HL-60 (cell line): ENCODE measurements at regions not wholly inside any gene's neighbourhood (a gene's known extent, or its start where the extent isn't known, plus 50 kb on each side); places are given as distances from the start of the nearest gene placed in this dataset.

Experiments
- DNase-seq, 2 experiments: peaks; one replicate each; pipeline ENCODE4 v3.0.0-alpha.2; 2010 to 2020; ENCODE audit warnings: low read depth in 1 of 2, low spot score in 1 of 2
- H3K27ac ChIP-seq: fragments of 250-450 bp; sonication (Bioruptor Pico); replicated peaks from 2 replicates; pipeline ENCODE4 v1.5.1; 2020; ENCODE audit warnings: mild to moderate bottlenecking, moderate library complexity
- H3K27me3 ChIP-seq: fragments of 250-450 bp; sonication (Bioruptor Pico); 2 replicates; pipeline ENCODE4 v1.5.1; 2021; ENCODE audit warnings: mild to moderate bottlenecking, moderate library complexity; ENCODE audit not compliant: insufficient read depth, poor library complexity, severe bottlenecking
- H3K4me3 ChIP-seq: replicated peaks from 2 replicates; pipeline ENCODE4 v1.5.1; 2011; ENCODE audit warnings: mild to moderate bottlenecking, control low read depth, low read length; ENCODE audit not compliant: insufficient read depth
- GABPA ChIP-seq: IDR thresholded peaks from 2 replicates; pipeline ENCODE4 v1.6.1; 2012; ENCODE audit warnings: low read depth
- POLR2AphosphoS5 ChIP-seq: IDR thresholded peaks from 2 replicates; pipeline ENCODE4 v1.6.1; 2012; ENCODE audit warnings: low read depth
- SPI1 ChIP-seq: IDR thresholded peaks from 2 replicates; pipeline ENCODE4 v1.6.1; 2012; ENCODE audit warnings: low read depth, mild to moderate bottlenecking, borderline replicate concordance
- TF ChIP-seq, protein P1 (sequence below): IDR thresholded peaks from 2 replicates; pipeline ENCODE4 v1.6.1; 2012; ENCODE audit warnings: low read depth; ENCODE audit not compliant: insufficient replicate concordance
- TF ChIP-seq, protein P2 (sequence below): IDR thresholded peaks from one replicate; pipeline ENCODE4 v1.5.1; 2011; ENCODE audit warnings: low read length, control low read depth, inconsistent platforms; ENCODE audit not compliant: insufficient read depth

DNA sequence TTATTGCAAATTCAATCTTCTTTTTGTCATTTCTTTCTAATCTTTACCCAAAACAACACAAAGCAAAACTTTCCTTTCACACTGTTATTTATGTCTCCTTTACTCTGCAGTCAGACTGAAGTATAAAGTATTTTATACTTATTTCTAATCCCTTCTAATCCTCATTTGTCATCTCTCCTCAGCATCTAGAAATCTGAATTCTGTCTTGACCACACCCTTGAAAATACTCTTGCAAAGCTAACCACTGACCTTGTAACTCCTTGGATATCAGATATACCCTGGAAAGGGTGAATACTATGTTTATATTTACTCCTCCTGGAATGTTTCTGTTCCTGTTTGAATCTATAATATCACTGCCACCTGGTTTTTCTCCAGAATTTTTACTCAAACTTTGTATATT, 481.1 kb downstream of the ZNF385D start:
- TF ChIP-seq GABPA (no peak), POLR2AphosphoS5 (no peak), SPI1 (no peak)
- TF ChIP-seq, protein P1, sequence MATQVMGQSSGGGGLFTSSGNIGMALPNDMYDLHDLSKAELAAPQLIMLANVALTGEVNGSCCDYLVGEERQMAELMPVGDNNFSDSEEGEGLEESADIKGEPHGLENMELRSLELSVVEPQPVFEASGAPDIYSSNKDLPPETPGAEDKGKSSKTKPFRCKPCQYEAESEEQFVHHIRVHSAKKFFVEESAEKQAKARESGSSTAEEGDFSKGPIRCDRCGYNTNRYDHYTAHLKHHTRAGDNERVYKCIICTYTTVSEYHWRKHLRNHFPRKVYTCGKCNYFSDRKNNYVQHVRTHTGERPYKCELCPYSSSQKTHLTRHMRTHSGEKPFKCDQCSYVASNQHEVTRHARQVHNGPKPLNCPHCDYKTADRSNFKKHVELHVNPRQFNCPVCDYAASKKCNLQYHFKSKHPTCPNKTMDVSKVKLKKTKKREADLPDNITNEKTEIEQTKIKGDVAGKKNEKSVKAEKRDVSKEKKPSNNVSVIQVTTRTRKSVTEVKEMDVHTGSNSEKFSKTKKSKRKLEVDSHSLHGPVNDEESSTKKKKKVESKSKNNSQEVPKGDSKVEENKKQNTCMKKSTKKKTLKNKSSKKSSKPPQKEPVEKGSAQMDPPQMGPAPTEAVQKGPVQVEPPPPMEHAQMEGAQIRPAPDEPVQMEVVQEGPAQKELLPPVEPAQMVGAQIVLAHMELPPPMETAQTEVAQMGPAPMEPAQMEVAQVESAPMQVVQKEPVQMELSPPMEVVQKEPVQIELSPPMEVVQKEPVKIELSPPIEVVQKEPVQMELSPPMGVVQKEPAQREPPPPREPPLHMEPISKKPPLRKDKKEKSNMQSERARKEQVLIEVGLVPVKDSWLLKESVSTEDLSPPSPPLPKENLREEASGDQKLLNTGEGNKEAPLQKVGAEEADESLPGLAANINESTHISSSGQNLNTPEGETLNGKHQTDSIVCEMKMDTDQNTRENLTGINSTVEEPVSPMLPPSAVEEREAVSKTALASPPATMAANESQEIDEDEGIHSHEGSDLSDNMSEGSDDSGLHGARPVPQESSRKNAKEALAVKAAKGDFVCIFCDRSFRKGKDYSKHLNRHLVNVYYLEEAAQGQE, result no peak
- TF ChIP-seq, protein P2, sequence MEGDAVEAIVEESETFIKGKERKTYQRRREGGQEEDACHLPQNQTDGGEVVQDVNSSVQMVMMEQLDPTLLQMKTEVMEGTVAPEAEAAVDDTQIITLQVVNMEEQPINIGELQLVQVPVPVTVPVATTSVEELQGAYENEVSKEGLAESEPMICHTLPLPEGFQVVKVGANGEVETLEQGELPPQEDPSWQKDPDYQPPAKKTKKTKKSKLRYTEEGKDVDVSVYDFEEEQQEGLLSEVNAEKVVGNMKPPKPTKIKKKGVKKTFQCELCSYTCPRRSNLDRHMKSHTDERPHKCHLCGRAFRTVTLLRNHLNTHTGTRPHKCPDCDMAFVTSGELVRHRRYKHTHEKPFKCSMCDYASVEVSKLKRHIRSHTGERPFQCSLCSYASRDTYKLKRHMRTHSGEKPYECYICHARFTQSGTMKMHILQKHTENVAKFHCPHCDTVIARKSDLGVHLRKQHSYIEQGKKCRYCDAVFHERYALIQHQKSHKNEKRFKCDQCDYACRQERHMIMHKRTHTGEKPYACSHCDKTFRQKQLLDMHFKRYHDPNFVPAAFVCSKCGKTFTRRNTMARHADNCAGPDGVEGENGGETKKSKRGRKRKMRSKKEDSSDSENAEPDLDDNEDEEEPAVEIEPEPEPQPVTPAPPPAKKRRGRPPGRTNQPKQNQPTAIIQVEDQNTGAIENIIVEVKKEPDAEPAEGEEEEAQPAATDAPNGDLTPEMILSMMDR, result no peak
- no peak overlapping the region for H3K4me3 ChIP-seq

DNA sequence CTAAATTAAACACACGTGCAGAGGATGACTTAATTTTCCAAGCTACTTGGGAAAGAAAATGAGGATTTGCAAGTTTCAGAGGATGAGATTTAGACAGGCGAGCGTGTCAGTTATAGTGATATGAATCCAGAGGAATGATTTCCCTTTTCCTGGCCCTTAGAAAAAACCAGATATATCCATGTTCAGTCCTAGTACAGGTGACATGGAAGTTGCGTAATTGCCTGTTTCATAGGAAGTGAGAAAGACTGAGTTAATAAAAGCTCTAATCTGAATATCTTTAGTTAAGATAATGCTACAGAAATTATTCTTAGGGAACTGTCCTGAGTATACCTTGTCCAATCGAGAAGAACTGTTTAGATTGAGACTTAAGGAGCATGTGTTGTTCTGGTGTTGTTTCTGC, 490.5 kb downstream of the ZNF385D start:
- no peak for TF ChIP-seq POLR2AphosphoS5
- TF ChIP-seq SPI1, result no peak
- TF ChIP-seq GABPA, result no peak
- TF ChIP-seq, protein P2, result no peak
- TF ChIP-seq, protein P1, result no peak
- no peak for DNase-seq

More for the DNA sequence above, 481.1 kb downstream of the ZNF385D start:
- no peaks in the 10 kb centered on the region for H3K27me3 ChIP-seq
- no peak overlapping the region for H3K27ac ChIP-seq
- DNase-seq, result no peak

DNA sequence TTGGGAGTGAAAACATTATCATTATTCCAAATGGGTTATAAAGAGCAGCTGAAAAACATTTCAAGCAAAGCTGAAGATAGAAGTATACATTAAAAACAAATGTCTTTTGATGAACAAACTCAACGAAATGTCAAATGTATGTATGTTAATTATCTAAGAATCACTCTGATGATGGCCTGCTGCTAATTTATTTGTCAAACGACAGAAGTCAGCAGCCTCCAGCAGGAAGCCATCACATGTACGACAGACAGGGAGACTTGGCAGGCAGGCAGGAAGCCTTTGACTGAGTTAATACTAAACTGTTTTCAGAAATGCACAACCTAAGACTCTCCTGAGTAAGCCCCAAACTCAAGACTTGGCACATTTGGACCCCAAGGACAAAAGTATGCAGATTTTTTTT, 491.1 kb downstream of the ZNF385D start:
- Histone ChIP-seq H3K27me3 (no peaks in the 10 kb centered on the region), H3K4me3 (no peak overlapping the region), H3K27ac (no peak overlapping the region)
- TF ChIP-seq, protein P1, result no peak
- TF ChIP-seq SPI1 (no peak), POLR2AphosphoS5 (no peak)
- DNase-seq, result no peak

More for the DNA sequence above, 490.5 kb downstream of the ZNF385D start:
- no peak overlapping the region for H3K4me3 ChIP-seq
- no peaks in the 10 kb centered on the region for H3K27me3 ChIP-seq
- H3K27ac ChIP-seq, result no peak overlapping the region

DNA sequence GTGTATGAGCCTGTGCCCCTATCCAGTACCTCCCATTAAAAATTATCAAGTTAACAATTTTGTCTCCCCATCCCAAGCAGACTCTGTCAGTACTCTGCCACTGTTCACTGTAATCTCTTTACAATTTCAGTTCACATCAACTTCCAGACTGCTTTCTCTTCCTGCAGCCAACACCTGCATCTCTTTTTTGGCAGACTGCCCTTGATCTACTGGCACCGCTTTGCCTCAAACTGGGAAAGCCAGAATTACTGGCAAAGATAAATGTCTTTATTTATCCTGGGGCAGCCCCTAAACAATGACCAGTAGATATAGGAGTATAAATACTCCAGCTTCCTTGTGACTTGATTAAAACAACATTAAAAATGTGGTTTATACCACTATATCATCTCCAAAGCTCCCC, 494.1 kb downstream of the ZNF385D start:
- no peak overlapping the region for H3K4me3 ChIP-seq
- no peak overlapping the region for H3K27ac ChIP-seq
- DNase-seq, result no peak
- H3K27me3 ChIP-seq, result no peaks in the 10 kb centered on the region
- TF ChIP-seq POLR2AphosphoS5, result no peak
- TF ChIP-seq, protein P2, result no peak
- TF ChIP-seq, protein P1, result no peak
